HG03108 (cell line): ENCODE measurements at regions not wholly inside any gene's neighbourhood (a gene's known extent, or its start where the extent isn't known, plus 50 kb on each side); places are given as distances from the start of the nearest gene placed in this dataset.
"Not testable (repeated sequence)": the region's sequence is repeated elsewhere in the genome, so short reads cannot be mapped to it uniquely, and the experiment has no call there.

Source experiments
- ATAC-seq: cut with Tn5 transposase; IDR thresholded peaks from one replicate; pipeline ENCODE4 v1.9.1; 2021; ENCODE audit warnings: moderate library complexity; ENCODE audit not compliant: unreplicated experiment

DNA sequence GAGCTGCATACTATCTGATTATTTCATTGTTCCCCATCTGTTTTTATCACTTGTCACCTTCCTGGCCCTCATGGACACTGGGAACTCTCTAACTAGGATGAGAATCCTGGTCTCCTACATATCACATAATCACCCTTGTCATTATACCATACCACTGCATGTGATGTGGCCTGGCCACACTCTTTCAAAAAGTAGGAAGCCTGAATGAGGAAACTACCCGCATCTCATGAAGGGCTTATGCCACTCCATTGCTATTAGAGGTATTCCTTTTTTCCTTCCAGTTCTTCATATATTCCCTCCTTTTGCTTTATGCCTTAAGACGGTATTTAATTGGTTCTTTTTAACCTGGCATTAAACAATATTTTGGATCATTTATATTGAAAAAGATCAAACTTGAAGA, 1341.4 kb upstream of the NUDT12 start:
- no peak for ATAC-seq

DNA sequence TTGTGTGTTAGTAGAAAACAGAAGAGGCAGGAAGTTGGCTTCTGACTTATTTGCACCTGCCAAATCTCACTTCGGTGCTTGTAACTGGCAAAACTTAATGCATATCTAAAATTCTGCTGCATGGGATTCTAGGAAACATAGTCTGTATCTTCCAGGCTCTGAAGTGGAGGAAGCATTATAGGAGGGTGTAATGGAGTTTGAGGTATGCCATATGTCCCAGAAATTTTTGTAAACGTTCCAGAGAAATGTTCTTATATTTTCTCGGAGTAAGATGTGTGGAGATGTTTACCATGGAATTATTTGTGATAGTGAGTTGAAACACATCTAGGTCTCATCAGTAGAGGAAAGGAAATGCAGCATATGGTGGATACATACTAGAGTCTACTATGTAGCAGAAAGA, 1329.0 kb upstream of the NUDT12 start:
- no peak for ATAC-seq

DNA sequence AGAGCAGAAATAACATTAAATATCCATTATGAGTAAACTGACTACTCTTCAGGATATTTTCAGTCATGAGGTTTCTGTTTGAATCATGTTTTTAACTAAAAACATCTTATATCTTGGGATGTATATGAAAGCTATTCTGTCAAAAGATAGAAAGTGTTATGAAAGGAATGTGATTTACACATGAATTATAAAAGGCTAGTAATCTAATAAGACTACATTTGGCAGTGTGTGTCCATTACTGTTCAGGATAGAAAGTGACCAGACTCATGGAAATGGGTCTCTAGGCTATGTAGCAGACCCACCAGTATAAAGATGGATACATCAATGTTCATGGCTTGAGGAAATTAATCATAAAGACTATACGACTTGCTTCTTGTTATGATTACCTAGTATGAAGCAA, 1328.2 kb upstream of the NUDT12 start:
- ATAC-seq, result no peak

DNA sequence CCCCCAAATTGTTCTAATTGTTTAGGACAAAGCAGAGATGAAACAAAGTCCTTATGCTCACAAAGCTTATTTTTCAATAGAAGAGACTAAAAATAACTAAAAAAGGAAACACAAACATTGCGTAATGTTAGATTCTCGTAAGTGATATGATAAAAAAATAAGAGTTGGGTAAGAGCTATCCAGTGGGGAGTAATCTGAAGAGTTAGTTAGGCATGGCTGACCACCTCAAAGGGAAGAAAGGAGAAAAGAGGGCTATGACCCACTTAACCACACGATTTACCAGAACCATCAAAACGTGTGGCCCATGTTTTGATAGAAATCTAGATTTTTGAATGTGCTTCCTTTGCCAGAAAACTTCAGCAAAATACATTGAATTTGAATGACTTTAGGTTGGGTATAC, 1296.8 kb upstream of the NUDT12 start:
- ATAC-seq, result no peak

DNA sequence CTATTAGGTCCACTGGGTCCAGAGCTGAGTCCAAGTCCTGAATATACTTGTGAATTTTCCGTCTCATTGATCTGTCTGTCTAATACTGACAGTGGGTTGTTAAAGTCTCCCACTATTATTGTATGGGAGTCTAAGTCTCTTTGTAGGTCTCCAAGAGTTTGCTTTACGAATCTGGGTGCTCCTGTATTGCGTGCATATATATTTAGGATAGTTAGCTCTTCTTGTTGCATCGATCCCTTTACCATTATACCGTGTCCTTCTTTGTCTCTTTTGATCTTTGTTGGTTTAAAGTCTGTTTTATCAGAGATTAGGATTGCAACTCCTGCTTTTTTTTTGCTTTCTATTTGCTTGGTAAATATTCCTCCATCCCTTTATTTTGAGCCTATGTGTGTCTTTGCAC, 1289.5 kb upstream of the NUDT12 start:
- ATAC-seq, result not testable (repeated sequence)

DNA sequence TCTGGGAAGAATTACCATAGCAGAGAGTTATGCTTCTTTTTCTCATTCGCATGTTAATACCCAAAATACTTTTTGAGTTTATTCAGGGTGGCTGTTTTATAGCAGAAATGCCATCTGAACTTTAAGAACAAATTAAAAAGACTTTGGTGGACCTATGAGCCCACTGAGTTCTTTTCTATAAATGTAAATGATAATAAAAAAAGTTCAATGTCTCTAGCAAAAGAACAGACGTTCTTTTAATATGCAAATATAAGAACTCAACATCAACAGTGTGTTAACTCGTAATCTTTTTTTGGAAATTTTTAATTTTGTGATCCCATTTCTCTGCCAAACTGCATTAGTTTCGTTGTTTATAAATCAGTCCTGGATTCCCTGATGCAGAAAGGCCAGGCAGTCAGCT, 1283.0 kb upstream of the NUDT12 start:
- ATAC-seq, result no peak

DNA sequence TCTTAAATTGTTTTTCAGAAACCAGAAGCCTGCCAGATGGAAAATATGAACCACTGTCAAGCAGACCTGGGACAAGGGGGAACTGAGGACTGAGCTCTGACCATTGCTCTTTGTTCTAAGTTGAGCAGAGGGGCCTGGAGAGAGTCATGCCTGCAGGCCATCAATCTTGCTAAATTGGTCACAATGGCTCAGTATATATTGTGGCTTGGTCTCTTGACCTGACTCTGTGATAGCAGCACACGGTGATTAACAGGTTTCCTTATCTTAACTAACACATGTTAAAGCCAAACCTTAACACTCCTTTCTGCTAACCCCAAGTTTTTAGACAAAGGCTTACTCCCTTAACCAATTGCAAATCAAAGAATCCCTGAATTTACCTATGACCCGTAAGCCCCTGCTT, 1281.2 kb upstream of the NUDT12 start:
- ATAC-seq, result no peak

DNA sequence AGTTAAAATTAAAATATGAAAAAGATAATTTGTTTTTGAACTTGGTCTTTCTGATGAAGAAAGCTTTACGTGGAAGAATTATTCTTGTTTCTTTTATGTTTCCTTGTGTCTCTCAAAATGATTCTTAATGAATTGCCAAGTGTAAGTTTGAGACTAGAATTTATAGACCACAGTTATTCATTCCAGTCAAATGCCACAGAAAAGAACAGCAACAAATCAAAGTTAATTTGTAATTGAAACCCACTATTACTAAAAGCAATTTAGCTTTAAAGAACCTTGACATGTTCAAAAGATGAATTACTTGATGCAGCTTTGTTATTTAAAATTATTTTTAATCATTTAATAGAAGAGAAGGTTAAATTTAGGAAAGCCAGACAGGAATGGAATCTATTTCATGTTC, 1277.7 kb upstream of the NUDT12 start:
- no peak for ATAC-seq

DNA sequence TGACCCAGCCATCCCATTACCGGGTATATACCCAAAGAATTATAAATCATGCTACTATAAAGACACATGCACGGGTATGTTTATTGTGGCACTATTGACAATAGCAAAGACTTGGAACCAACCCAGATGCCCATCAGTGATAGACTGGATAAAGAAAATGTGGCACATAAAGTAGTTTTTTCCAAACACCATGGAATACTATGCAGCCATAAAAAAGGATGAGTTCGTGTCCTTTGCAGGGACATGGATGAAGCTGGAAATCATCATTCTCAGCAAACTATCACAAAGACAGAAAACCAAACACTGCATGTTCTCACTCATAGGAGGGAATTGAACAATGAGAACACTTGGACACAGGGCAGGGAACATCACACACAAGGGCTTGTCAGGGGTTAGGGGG, 1268.9 kb upstream of the NUDT12 start:
- ATAC-seq, result not testable (repeated sequence)

DNA sequence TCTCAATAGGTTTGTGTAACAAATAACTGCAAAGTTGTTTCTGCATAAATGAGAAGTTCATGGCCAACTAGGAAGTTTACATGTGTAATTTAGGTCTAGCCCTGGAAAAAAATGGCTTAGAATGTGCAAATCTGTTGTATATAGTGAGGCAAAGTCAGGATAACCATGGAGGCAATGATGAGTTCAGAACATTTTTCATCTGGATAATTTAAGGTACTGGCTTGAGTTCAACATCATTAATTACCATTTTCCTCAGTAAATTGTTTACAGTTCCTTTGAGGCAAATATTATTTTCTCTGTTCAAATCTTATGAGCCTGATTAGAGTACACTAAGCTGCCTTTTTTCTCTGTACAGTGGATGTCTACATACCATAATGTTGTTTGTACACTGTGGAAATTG, 1259.0 kb upstream of the NUDT12 start:
- ATAC-seq, result no peak

DNA sequence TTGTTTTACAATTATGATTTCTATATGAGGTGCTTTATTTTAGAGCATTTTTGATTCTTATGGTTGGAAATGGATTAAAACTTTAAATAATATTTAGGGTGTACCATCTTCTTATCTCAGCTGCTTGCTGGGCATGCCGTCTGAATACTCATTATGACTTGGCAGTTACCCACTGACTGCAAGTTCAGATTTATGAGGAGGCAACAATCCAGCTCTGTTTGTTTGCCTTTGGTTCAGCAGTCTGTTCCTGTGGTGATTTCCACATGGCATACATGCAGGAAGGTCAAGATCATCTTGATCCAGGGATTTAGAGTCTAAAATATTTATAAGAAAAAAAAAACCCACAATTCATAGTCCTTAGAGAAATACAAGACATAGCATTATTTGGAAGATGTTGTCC, 1254.5 kb upstream of the NUDT12 start:
- no peak for ATAC-seq

DNA sequence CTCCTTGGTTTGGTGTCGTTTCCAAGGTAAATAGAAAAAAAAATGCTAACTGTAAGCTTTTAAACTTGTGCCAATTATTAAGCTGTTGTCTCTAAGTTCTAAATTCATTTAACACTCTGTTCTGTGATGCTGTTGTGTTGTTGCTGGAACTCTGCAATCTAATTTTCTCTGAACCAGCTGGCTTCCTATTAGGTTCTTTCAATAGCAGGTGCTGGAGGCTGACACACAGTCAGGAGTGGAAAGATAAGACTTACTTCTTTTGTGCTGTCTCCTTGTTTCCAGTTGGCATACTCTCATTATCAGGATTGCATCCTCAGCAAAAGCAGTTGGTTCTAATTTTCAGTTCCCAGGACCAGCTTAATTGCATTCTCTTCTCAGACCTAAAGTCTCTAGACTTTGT, 1252.6 kb upstream of the NUDT12 start:
- no peak for ATAC-seq

DNA sequence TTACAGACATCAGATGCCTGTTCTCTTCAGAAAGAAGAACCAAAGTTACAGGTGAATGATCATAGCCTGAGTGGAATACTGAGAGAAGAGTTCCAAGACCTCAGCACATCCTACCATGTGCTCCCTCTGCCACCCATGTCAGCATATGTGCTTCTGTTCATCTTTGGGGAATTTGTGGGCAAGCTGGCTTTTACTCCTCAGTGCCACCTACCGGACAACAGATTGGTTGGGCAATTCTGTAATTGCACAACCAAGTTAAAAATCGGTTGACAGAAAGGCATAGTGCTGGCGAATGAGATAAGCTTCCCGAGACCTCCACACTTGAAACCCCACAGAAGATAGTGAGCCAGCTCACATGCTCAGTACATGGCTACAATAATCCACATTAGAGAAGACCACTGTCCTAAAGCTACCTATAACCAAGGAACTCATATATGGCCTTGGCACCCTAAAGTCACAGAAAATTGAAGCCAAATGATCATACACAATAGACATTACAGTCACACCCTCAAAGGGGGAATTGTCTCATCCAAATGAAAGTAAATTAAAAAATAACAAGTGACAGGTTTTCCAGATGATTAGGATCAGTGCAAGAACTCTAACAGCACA, 1238.0 kb upstream of the NUDT12 start:
- ATAC-seq, result no peak

DNA sequence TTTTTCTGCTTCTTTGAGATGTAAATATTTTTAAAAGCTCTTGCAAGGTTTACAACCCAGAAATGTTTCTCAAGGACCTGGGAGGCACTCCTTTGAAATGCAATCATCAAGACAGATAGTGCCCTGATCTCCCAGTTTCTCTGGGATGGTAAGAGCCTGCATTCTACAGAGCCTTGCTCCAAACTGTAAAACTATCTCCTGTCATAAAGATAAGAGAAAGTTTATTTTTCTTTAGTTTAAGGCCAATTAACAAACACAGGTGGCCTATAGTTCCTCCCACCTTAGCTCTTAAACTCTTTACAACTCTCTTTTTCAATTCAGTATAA, 1231.1 kb upstream of the NUDT12 start:
- no peak for ATAC-seq

DNA sequence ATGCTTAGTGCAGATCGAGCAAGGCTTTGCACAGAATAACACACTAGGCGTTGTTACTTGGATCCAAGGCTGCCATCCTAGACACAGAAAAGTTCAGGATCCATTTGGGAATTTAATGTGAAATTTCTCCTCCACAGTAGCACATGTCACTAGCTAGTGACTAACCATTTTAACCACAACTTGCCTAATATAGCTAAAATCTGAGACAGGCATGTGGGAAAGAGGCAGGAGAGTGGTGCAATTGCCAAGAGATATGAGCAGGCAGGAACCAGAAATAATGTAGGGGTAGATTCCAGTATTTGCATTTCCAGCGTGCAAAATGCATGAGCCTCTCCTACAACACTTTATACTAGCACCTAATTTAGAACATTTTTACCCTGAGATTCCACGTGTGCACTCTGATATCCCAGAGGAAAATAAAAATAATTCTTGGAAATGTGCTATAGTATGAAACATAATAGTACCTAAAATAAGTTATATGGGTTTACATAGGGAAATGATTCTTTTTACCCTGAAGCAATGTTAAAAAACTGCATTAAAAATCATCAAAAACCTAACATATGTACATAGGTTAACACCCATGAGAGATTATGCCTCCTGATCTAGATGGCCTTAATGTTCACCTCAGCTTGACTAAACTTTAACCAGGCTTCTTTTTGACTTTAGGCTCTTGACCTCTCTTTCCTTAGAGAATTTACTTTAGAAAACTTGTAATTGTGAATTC, 1230.6 kb upstream of the NUDT12 start:
- ATAC-seq, result no peak

DNA sequence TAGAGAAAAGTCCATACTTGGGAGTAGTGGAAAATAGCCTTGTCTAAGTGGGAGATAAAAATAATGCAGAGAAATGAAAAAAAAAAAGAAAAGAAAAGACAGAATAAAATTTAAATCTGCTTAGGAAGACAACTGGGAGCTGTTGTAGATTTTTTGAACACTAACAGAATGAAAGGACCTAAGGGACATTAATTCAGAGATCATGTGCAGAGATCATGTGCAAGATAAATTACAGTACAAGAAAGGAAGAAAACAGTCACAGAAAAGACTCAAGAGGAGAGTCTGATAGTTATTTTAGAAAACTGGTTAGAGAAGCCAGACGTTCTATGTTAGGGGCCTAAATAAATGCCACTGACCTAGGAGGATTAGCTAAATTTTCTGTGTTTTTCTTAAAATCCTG, 1226.8 kb upstream of the NUDT12 start:
- ATAC-seq, result no peak

DNA sequence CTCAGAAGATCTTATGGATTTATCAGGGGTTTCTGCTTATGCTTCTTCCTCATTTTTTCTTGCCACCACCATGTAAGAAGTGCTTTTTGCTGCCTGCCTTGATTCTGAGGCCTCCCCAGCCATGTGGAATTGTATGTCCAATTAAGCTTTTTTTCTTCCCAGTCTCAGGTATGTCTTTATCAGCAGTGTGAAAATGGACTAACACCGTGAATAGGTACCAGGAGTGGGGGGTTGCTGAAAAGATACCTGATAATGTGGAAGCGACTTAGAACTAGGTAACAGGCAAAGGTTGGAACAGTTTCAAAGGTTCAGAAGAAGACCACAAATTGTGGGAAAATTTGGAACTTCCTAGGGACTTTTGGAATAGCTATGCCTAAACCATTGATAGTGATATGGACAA, 1222.5 kb upstream of the NUDT12 start:
- ATAC-seq, result no peak

DNA sequence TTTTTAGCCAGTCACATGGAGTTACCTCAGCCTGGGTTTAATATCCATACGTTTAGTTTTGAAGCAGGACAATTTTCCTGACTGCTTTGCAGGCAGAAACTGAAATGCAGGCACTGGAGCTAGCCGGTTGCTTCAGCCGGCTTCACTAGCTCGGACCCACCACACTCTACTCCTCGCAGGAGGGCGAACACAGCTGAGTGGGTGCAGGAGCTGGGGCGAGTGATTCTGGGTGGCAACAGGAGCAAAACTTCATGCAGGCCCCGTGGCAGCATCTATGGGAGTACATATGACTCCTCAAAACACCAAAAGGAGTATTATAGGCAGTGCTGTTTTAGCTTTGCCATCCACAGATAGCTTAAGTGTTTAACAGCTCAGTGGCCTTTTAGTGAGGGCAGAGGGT, 1211.8 kb upstream of the NUDT12 start:
- no peak for ATAC-seq

DNA sequence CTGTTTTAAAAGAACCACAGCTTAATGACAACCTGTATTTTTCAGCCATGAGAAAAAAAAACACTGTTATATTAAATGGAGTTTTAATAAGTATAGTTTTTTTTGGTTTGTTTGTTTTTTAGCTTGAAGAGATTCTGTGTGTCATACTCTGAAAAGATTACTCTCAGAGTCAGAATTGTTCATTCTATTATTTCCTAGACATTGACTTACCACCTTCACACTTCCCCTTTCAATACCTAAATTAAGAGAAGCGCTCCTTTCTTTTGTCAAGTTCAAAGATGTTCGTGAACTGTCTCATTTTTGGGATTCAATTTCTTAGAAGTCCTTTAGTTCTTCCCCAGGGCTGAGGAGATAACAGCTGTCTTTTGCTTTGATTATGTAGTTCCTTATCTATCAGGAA, 1201.6 kb upstream of the NUDT12 start:
- ATAC-seq, result no peak

DNA sequence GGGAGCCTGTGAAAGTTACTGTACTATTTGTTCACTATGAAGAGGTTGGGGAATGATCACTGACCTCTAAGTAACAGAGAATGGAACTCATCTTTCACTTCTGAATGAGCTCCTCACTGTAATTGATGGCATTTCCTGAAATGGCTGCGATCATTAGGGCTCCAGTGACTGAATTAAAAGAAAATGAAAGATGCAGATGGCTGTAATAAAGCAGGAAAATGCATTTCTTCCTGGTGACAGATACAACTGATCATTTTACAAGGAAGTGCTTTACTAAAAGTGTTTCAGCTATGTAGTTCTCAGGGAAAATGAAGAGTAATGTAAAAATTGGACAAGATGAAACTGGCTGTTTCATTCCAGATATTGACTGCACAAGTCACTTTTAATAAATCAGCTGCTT, 1200.6 kb upstream of the NUDT12 start:
- no peak for ATAC-seq

DNA sequence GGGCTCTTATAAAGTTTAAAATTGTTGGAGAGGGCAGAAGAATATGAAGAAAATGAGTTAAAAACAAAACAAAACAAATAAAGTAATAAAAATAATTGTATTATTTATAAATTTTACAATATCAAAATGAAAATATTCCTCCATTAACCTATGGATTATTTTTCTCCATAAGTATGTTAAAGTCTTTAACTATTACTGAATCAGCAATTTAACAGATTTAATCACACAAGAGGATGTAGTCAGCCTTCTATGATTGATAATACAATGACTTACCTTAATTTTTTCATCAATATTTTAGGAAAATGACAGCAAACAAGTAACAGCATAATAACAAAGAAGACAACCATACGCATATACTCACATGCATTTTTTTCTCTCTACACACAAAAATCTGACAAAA, 1195.3 kb upstream of the NUDT12 start:
- no peak for ATAC-seq

DNA sequence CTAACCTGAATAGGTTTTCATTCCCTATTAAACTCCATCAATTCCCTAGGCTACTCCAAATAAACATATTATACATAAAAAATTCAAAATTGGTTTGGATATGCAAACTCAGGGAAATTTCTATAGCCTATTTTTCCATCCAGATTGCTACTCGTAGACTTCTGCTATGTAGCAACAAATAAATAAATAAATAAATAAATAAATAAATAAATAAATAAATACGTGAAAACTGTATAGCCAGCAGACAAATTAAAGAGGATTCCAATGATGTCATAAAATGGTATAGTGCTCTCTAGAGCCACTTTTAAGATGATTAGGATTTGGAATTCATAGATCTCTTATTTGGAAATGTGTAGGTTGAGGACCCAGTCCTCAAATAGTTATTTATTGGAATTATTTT, 1193.2 kb upstream of the NUDT12 start:
- no peak for ATAC-seq

DNA sequence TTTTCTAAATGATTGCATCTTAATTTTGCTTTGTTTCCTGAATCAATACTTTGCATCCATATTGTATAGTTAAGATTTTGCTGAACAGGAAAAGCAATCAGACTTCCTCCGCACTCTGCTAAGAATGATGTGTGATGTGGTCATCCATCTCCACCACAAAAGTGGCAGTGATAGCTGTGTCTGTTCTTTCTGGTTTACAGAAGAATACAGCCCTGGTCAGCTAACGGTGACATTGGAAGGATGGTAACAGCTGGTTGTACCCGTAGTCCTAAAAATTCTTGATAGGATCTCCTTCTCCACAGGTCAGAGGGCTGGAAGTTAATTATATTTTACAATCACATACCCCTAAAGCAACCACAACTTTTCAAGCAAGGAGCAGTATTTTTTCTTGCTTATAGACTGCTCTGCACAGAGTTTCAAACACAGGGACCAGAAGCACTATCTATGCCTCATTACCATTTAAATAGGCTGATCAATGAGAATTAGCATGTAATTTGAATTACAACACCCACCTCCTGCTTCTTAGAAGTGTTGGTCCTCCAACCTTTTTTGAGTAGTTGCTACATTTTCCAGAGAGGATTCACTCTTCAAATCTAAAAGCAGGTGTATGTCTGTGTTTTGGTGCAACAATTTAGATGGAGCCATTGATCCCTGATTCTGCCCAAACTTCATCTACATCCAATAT, 1191.9 kb upstream of the NUDT12 start:
- ATAC-seq, result no peak
